Erythroblast (primary cell): ENCODE measurements at regions not wholly inside any gene's neighbourhood (a gene's known extent, or its start where the extent isn't known, plus 50 kb on each side); places are given as distances from the start of the nearest gene placed in this dataset.
"Not testable (repeated sequence)": the region's sequence is repeated elsewhere in the genome, so short reads cannot be mapped to it uniquely, and the experiment has no call there.

Experiments
- GATA1 ChIP-seq: IDR thresholded peaks from 2 replicates; pipeline ENCODE4 v1.6.1; 2011; ENCODE audit warnings: low read depth, mild to moderate bottlenecking, control low read depth, low read length, moderate library complexity
- POLR2A ChIP-seq: IDR thresholded peaks from 2 replicates; pipeline ENCODE4 v1.6.1; 2011; ENCODE audit warnings: mild to moderate bottlenecking, low read length

DNA sequence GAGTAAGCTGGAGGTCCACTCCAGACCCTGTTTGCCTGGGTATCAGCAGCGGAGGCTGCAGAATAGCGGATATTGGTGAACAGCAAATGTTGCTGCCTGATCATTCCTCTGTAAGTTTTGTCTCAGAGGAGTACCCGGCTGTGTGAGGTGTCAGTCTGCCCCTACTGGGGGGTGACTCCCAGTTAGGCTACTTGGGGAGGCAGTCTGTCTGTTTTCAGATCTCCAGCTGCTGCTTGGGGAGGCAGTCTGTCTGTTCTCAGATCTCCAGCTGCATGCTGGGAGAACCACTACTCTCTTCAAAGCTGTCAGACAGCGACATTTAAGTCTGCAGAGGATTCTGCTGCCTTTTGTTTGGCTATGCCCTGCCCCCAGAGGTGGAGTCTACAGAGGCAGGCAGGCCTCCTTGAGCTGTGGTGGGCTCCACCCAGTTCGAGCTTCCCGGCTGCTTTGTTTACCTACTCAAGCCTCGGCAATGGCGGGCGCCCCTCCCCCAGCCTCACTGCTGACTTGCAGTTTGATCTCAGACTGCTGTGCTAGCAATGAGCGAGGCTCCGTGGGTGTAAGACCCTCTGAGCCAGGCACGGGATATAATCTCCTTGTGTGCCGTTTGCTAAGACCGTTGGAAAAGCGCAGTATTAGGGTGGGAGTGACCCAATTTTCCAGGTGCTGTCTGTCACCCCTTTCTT lies 266.6 kb upstream of the CELF4 start:
- not testable (repeated sequence) for TF ChIP-seq POLR2A, GATA1
